ENCODE measurements at regions not wholly inside any gene's neighbourhood (a gene's known extent, or its start where the extent isn't known, plus 50 kb on each side); places are given as distances from the start of the nearest gene placed in this dataset.

DNA sequence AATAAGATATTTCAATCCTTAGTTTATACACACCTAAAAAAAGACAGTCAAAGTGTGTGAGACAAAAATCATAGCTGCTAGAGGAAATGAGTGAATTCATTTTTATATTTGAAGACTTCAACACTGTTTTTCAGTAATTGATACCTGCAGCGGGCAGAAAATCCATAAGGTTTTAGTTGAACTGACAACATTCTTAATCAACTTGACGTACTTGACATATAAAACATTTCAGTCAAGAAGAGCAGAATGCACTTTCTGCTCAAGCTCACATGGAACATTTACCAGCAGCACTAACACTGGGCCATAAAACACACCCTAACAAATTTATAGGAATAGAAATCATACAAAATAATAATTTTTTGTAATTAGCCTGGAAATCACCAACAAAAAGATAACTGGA lies 959.6 kb upstream of the SOX11 start:
- no peak for DNase-seq
- Mint-ChIP-seq H3K4me3 (ENCODE audit: unreplicated experiment) (no peak overlapping the region), H3K4me1 (ENCODE audit: low read depth, unreplicated experiment) (no peaks in the 10 kb centered on the region), H3K36me3 (ENCODE audit: unreplicated experiment) (no peaks in the 10 kb centered on the region), H3K27ac (ENCODE audit: unreplicated experiment) (no peak overlapping the region), H3K27me3 (ENCODE audit: unreplicated experiment) (peaks cover 3% of the 10 kb centered on the region), H3K9me3 (ENCODE audit: unreplicated experiment) (peaks cover 3% of the 10 kb centered on the region)
- TF ChIP-seq, protein P1, sequence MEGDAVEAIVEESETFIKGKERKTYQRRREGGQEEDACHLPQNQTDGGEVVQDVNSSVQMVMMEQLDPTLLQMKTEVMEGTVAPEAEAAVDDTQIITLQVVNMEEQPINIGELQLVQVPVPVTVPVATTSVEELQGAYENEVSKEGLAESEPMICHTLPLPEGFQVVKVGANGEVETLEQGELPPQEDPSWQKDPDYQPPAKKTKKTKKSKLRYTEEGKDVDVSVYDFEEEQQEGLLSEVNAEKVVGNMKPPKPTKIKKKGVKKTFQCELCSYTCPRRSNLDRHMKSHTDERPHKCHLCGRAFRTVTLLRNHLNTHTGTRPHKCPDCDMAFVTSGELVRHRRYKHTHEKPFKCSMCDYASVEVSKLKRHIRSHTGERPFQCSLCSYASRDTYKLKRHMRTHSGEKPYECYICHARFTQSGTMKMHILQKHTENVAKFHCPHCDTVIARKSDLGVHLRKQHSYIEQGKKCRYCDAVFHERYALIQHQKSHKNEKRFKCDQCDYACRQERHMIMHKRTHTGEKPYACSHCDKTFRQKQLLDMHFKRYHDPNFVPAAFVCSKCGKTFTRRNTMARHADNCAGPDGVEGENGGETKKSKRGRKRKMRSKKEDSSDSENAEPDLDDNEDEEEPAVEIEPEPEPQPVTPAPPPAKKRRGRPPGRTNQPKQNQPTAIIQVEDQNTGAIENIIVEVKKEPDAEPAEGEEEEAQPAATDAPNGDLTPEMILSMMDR (IDR thresholded peaks at IDR 0.05; ENCODE audit: partially characterized antibody, unreplicated experiment): no peak

DNA sequence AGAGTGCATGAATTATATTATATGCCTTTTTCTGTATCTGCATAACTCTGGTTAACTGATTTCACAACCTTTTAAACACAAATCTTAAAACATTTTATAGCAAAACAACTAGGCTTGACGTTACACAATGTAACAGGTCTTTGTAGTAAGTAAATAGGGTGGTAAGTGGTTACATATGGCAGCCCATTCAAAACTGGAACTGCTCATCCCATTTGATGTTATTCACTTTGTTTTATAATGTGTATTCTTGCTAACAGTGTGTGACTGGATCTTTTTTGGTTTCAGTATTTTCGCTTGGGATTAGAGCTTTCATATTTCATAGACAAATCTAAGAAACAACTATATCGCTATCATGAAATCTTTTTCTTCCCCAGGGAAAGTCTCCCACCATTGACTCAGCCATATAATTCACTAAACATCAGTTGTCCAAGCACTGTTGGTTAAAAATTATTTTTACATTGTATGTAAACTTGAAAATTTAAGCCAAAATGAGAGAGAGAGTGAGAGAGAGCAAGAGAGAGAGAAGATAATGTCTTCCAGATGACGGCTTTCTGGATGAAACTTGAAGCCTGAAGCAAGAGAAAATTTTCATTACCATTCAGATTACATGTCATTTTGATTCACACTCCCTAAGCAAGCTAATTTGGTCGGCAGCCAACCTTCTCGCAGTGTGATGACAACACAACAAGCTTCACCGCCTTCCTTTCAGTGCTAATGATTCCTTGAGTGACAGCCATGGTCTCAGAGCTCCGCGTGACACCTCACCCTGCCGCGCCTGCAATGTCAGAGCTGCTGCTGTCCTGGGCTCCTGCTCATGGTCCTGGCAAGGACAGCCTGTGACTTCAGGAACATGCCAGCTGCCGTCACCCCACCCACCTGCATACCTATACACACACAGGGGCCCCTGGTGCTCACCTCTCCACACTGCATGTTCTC lies 946.9 kb upstream of the SOX11 start:
- Mint-ChIP-seq H3K4me1 (ENCODE audit: low read depth, unreplicated experiment) (peaks cover 2% of the 10 kb centered on the region), H3K9me3 (ENCODE audit: unreplicated experiment) (no peaks in the 10 kb centered on the region)
- no peak for DNase-seq

DNA sequence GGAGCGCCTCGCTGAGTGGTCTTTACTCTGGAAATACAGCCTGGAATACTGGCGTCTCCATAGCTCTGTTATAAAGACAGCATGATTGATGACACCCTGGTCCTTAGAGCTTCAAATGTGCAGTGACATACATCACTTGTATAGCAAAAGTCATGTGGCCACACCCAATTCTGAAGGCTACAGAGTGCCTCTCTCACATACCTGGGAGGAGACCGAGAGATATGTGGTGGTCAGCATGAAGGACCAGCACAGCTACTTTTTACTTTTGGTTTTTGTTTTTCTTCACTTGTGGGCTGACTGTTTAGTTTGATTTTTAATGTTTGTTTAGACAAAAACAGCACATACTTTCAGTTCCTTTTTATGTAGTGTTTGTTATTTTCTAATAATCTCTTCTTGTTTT lies 938.5 kb upstream of the SOX11 start:
- DNase-seq: no peak
- no peaks in the 10 kb centered on the region for H3K36me3 Mint-ChIP-seq (ENCODE audit: unreplicated experiment)
- TF ChIP-seq, protein P1 (IDR thresholded peaks at IDR 0.05; ENCODE audit: partially characterized antibody, unreplicated experiment): no peak
- H3K27me3 Mint-ChIP-seq (ENCODE audit: unreplicated experiment): peaks cover under 1% of the 10 kb centered on the region
- no peaks in the 10 kb centered on the region for H3K9me3 Mint-ChIP-seq (ENCODE audit: unreplicated experiment)
- no peak overlapping the region for H3K4me3 Mint-ChIP-seq (ENCODE audit: unreplicated experiment)
- H3K27ac Mint-ChIP-seq (ENCODE audit: unreplicated experiment): no peak overlapping the region
- peaks cover 7% of the 10 kb centered on the region for H3K4me1 Mint-ChIP-seq (ENCODE audit: low read depth, unreplicated experiment)

More for the DNA sequence above, 946.9 kb upstream of the SOX11 start:
- no peak overlapping the region for H3K27ac Mint-ChIP-seq (ENCODE audit: unreplicated experiment)
- TF ChIP-seq, protein P1 (IDR thresholded peaks at IDR 0.05; ENCODE audit: partially characterized antibody, unreplicated experiment): no peak
- H3K27me3 Mint-ChIP-seq (ENCODE audit: unreplicated experiment): peaks cover 2% of the 10 kb centered on the region
- H3K36me3 Mint-ChIP-seq (ENCODE audit: unreplicated experiment): peaks cover 8% of the 10 kb centered on the region
- no peak overlapping the region for H3K4me3 Mint-ChIP-seq (ENCODE audit: unreplicated experiment)

DNA sequence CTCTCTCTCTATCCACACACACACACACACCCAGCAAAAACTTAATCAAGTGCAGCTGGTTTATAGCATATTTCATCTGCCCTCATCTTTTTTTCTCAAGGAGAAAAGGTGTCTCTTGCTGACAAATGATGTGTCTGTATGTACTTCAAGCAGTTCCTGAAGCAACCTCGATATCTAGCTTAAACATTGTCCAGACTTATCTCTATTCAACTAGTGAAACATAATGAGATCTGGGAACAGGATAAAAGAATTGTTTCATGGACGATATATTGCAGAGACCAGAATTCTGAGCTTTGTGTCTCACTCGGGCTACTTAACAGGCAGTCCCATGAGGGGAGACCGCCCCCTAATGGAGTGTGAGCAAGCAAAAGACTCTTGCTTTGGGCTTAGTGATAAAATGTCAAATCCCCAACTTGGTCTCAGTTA lies 929.2 kb upstream of the SOX11 start:
- no peaks in the 10 kb centered on the region for H3K27me3 Mint-ChIP-seq (ENCODE audit: unreplicated experiment)
- H3K9me3 Mint-ChIP-seq (ENCODE audit: unreplicated experiment): peaks cover 2% of the 10 kb centered on the region
- H3K36me3 Mint-ChIP-seq (ENCODE audit: unreplicated experiment): peaks cover 6% of the 10 kb centered on the region
- H3K4me1 Mint-ChIP-seq (ENCODE audit: low read depth, unreplicated experiment): peaks cover 21% of the 10 kb centered on the region
- H3K27ac Mint-ChIP-seq (ENCODE audit: unreplicated experiment): peak overlapping the region; percentile 13
- TF ChIP-seq, protein P1 (IDR thresholded peaks at IDR 0.05; ENCODE audit: partially characterized antibody, unreplicated experiment): peak; percentile 61
- DNase-seq: peak; percentile 78
- no peak overlapping the region for H3K4me3 Mint-ChIP-seq (ENCODE audit: unreplicated experiment)
